GM23338 (cell line): ENCODE measurements at regions not wholly inside any gene's neighbourhood (a gene's known extent, or its start where the extent isn't known, plus 50 kb on each side); places are given as distances from the start of the nearest gene placed in this dataset.

Source experiments
- ATAC-seq: fragments of 200-7000 bp; cut with Tn5 transposase; 3 replicates; pipeline ENCODE4 v1.9.1; 2020
- DNase-seq: peaks from one replicate; pipeline ENCODE4 v3.0.0-alpha.2; 2015; ENCODE audit warnings: low spot score
- H2AFZ ChIP-seq: fragments of 200-600 bp; sonication (generic); 2 replicates; pipeline ENCODE4 v1.8.0; 2016; ENCODE audit warnings: antibody characterized with exemption, mild to moderate bottlenecking, moderate library complexity
- H3F3A ChIP-seq: fragments of 200-600 bp; sonication (generic); replicated peaks from 2 replicates; pipeline ENCODE4 v1.8.0; 2017; ENCODE audit warnings: antibody characterized with exemption, mixed run types, low read depth
- H3K27ac ChIP-seq: fragments of 200-600 bp; sonication (generic); 2 replicates; pipeline ENCODE4 v1.6.1; 2016; ENCODE audit warnings: low read depth
- H3K27me3 ChIP-seq: fragments of 200-600 bp; sonication (generic); 2 replicates; pipeline ENCODE4 v1.8.0; 2016; ENCODE audit warnings: mild to moderate bottlenecking, mixed run types, moderate library complexity; ENCODE audit not compliant: insufficient read depth
- H3K36me3 ChIP-seq: fragments of 200-600 bp; sonication (generic); 2 replicates; pipeline ENCODE4 v1.8.0; 2016; ENCODE audit warnings: mild to moderate bottlenecking; ENCODE audit not compliant: insufficient read depth
- H3K4me1 ChIP-seq: fragments of 200-600 bp; sonication (generic); 2 replicates; pipeline ENCODE4 v1.8.0; 2016; ENCODE audit warnings: mild to moderate bottlenecking, moderate library complexity; ENCODE audit not compliant: insufficient read depth
- H3K4me2 ChIP-seq: fragments of 200-600 bp; sonication (generic); 2 replicates; pipeline ENCODE4 v1.7.1; 2017; ENCODE audit warnings: mixed run types
- H3K4me3 ChIP-seq: fragments of 200-600 bp; sonication (generic); 2 replicates; pipeline ENCODE4 v1.6.1; 2016; ENCODE audit warnings: mixed run types
- H3K79me2 ChIP-seq: fragments of 200-600 bp; sonication (generic); replicated peaks from 2 replicates; pipeline ENCODE4 v1.8.0; 2017; ENCODE audit warnings: mild to moderate bottlenecking; ENCODE audit not compliant: insufficient read depth
- H3K9me2 ChIP-seq: fragments of 200-600 bp; sonication (generic); 2 replicates; pipeline ENCODE4 v1.8.0; 2017; ENCODE audit not compliant: insufficient read depth
- H4K20me1 ChIP-seq: fragments of 200-600 bp; sonication (generic); replicated peaks from 2 replicates; pipeline ENCODE4 v1.8.0; 2017; ENCODE audit warnings: mild to moderate bottlenecking; ENCODE audit not compliant: insufficient read depth
- H3K27ac Mint-ChIP-seq: 2 replicates; pipeline ENCODE4 v1.8.0; 2020; ENCODE audit warnings: inconsistent platforms, mild to moderate bottlenecking, moderate library complexity, mixed read lengths
- H3K27me3 Mint-ChIP-seq: 3 replicates; pipeline ENCODE4 v1.8.0; 2022; ENCODE audit warnings: low read depth, mild to moderate bottlenecking, moderate library complexity, mixed read lengths, inconsistent platforms; ENCODE audit not compliant: insufficient read depth, poor library complexity
- H3K36me3 Mint-ChIP-seq: 3 replicates; pipeline ENCODE4 v1.8.0; 2021; ENCODE audit warnings: low read depth, mild to moderate bottlenecking, inconsistent platforms, moderate library complexity, mixed read lengths
- H3K4me1 Mint-ChIP-seq: 3 replicates; pipeline ENCODE4 v1.8.0; 2020; ENCODE audit warnings: mild to moderate bottlenecking, inconsistent platforms, mixed read lengths
- H3K4me3 Mint-ChIP-seq: 3 replicates; pipeline ENCODE4 v1.8.0; 2021; ENCODE audit warnings: moderate library complexity, mild to moderate bottlenecking, inconsistent platforms, mixed read lengths
- H3K9me3 Mint-ChIP-seq: 3 replicates; pipeline ENCODE4 v1.8.0; 2020; ENCODE audit warnings: moderate library complexity, mild to moderate bottlenecking, inconsistent platforms, mixed read lengths
- CTCF ChIP-seq, 2 experiments: fragments of 200-600 bp in 1 of 2; sonication (generic) in 1 of 2; conservative IDR thresholded peaks; 2 replicates each; pipeline versions ENCODE4 v1.5.1 to v1.6.1; 2016 to 2017; ENCODE audit warnings: antibody characterized with exemption in 2 of 2, low read depth in 2 of 2, mild to moderate bottlenecking in 2 of 2, moderate library complexity in 1 of 2
- ETS1 ChIP-seq: IDR thresholded peaks from 2 replicates; pipeline ENCODE4 v1.6.1; 2016; ENCODE audit warnings: antibody characterized with exemption
- JUNB ChIP-seq: IDR thresholded peaks from one replicate; pipeline ENCODE4 v1.6.1; 2016; ENCODE audit warnings: antibody characterized with exemption; ENCODE audit not compliant: unreplicated experiment
- POLR2AphosphoS5 ChIP-seq: IDR thresholded peaks from 2 replicates; pipeline ENCODE4 v1.6.1; 2016; ENCODE audit warnings: antibody characterized with exemption, low read depth
- REST ChIP-seq: IDR thresholded peaks from one replicate; pipeline ENCODE4 v1.6.1; 2018; ENCODE audit warnings: antibody characterized with exemption; ENCODE audit not compliant: unreplicated experiment
- STAT1 ChIP-seq: IDR thresholded peaks from one replicate; pipeline ENCODE4 v1.6.1; 2016; ENCODE audit warnings: antibody characterized with exemption; ENCODE audit not compliant: unreplicated experiment
- ZNF462 ChIP-seq: fragments of 250-450 bp; sonication (Bioruptor Pico); IDR thresholded peaks from 2 replicates; pipeline ENCODE4 v1.5.0; 2020; ENCODE audit warnings: mild to moderate bottlenecking, moderate library complexity

GRCh38 chr2:78353168-78353567 lies 672.3 kb upstream of the REG3G start (continued):
- TF ChIP-seq ZNF462 (CRISPR knock-in tag) (no peak), JUNB (no peak), REST (no peak)

GRCh38 chr2:78355967-78356366 lies 669.5 kb upstream of the REG3G start:
- H3K4me3 ChIP-seq: no peak overlapping the region
- H3K9me2 ChIP-seq: no peaks in the 10 kb centered on the region
- H4K20me1 ChIP-seq: no peaks in the 10 kb centered on the region
- H3K27me3 ChIP-seq: no peaks in the 10 kb centered on the region
- no peaks in the 10 kb centered on the region for H3F3A ChIP-seq
- Mint-ChIP-seq H3K36me3 (no peaks in the 10 kb centered on the region), H3K4me1 (peaks cover 8% of the 10 kb centered on the region), H3K27me3 (no peaks in the 10 kb centered on the region), H3K4me3 (no peak overlapping the region), H3K27ac (no peak overlapping the region), H3K9me3 (no peaks in the 10 kb centered on the region)
- no peak overlapping the region for H3K27ac ChIP-seq
- H3K4me2 ChIP-seq: peak overlapping the region; percentile 17; the same call in 1 of the 2 replicates
- no peaks in the 10 kb centered on the region for H3K36me3 ChIP-seq
- peak overlapping the region; percentile 41; the same call in 1 of the 2 replicates for H2AFZ ChIP-seq
- H3K79me2 ChIP-seq: no peaks in the 10 kb centered on the region
- no peaks in the 10 kb centered on the region; the same call in 1 of the 2 replicates for H3K4me1 ChIP-seq
- ATAC-seq (no peak), DNase-seq (no peak)
- TF ChIP-seq ETS1 (no peak), POLR2AphosphoS5 (no peak), CTCF (conservative IDR thresholded peaks at IDR 0.05; ENCODE audit: low read depth in 2 of 2) (no peak), REST (no peak), STAT1 (no peak)
